Endothelial cell of umbilical vein (primary cell): ENCODE measurements at regions not wholly inside any gene's neighbourhood (a gene's known extent, or its start where the extent isn't known, plus 50 kb on each side); places are given as distances from the start of the nearest gene placed in this dataset.

ENCODE experiments used
- BruUV-seq: library from RNA; stranded (reverse); fragments of 400-500 nt; replicated peaks from 2 replicates; lab custom pipeline; 2021; lab: Mats Ljungman, UMichigan
- CTCF ChIA-PET: fragments of 300-600, 350-600 bp; sonication (Branson Sonifier 250); formaldehyde crosslinking; loops from one replicate; lab custom pipeline; 2021; ENCODE audit warnings: antibody characterized with exemption, inconsistent platforms; lab: Charles Lee
- POLR2A ChIA-PET: fragments of 300-600, 350-600 bp; sonication (Branson Sonifier 250); formaldehyde crosslinking; loops from one replicate; lab custom pipeline; 2021; ENCODE audit warnings: antibody characterized with exemption, inconsistent platforms; lab: Charles Lee
- DNase-seq: peaks from one replicate; pipeline ENCODE4 v3.0.0-alpha.2; 2011; ENCODE audit warnings: low read depth, low spot score
- FAIRE-seq: peaks from 2 replicates; lab custom pipeline; 2011; peaks lifted over from hg19 to GRCh38; lab: Jason Lieb, UNC
- H2AFZ ChIP-seq: 2 replicates; pipeline ENCODE4 v1.6.0; 2012; ENCODE audit warnings: low read depth, low read length, control low read depth, inconsistent platforms
- H3K27ac ChIP-seq: 2 replicates; pipeline ENCODE4 v1.5.1; 2011; ENCODE audit warnings: low read depth, mild to moderate bottlenecking, control low read depth, low read length, moderate library complexity; ENCODE audit not compliant: insufficient read depth
- H3K27me3 ChIP-seq, 2 experiments: 2 replicates each; pipeline versions ENCODE4 v1.6.0 to v1.6.1; 2011; ENCODE audit warnings: low read length in 2 of 2, mixed read lengths in 1 of 2; ENCODE audit not compliant: control insufficient read depth in 2 of 2, insufficient read depth in 2 of 2
- H3K36me3 ChIP-seq, 2 experiments: 2 replicates in 1 of 2; 3 replicates in 1 of 2; pipeline ENCODE4 v1.5.1; 2011; ENCODE audit warnings: low read length in 2 of 2, mild to moderate bottlenecking in 1 of 2, moderate library complexity in 1 of 2; ENCODE audit not compliant: control insufficient read depth in 2 of 2, insufficient read depth in 2 of 2; ENCODE audit errors: extremely low read depth in 1 of 2
- H3K4me1 ChIP-seq: 3 replicates; pipeline ENCODE4 v1.5.1; 2011; ENCODE audit warnings: mild to moderate bottlenecking, low read length; ENCODE audit not compliant: control insufficient read depth, insufficient read depth; ENCODE audit errors: extremely low read depth
- H3K4me2 ChIP-seq: 2 replicates; pipeline ENCODE4 v1.6.1; 2011; ENCODE audit warnings: low read length, control low read depth, mixed read lengths; ENCODE audit not compliant: insufficient read depth
- H3K4me3 ChIP-seq, 3 experiments: fragments of 200-600 bp in 1 of 3; sonication (generic), shearing (Covaris generic) in 1 of 3; replicated peaks in 1 of 3; 2 replicates each; pipeline ENCODE4 v1.5.1; 2011 to 2016; ENCODE audit warnings: control low read depth in 3 of 3, low read length in 3 of 3, mild to moderate bottlenecking in 2 of 3, inconsistent platforms in 1 of 3, low read depth in 1 of 3, moderate library complexity in 1 of 3; ENCODE audit not compliant: insufficient read depth in 1 of 3
- H3K79me2 ChIP-seq: 2 replicates; pipeline ENCODE4 v1.6.0; 2012; ENCODE audit warnings: low read length, inconsistent platforms; ENCODE audit not compliant: control insufficient read depth, insufficient read depth
- H3K9ac ChIP-seq: replicated peaks from 2 replicates; pipeline ENCODE3; 2011; ENCODE audit warnings: low read length, control low read depth; ENCODE audit not compliant: insufficient read depth; ENCODE audit errors: extremely low read depth
- H3K9me1 ChIP-seq: replicated peaks from 3 replicates; pipeline ENCODE4 v1.6.0; 2011; ENCODE audit warnings: mild to moderate bottlenecking, low read length; ENCODE audit not compliant: control insufficient read depth, insufficient read depth; ENCODE audit errors: extremely low read depth
- H3K9me3 ChIP-seq: replicated peaks from 2 replicates; pipeline ENCODE4 v1.5.1; 2012; ENCODE audit warnings: low read length, inconsistent platforms; ENCODE audit not compliant: control insufficient read depth, insufficient read depth
- H4K20me1 ChIP-seq: replicated peaks from 2 replicates; pipeline ENCODE3; 2011; ENCODE audit warnings: mild to moderate bottlenecking, low read length; ENCODE audit not compliant: control insufficient read depth, insufficient read depth; ENCODE audit errors: extremely low read depth
- EZH2 ChIP-seq: IDR thresholded peaks from 2 replicates; pipeline ENCODE4 v1.6.1; 2012; ENCODE audit warnings: borderline replicate concordance, low read depth, mild to moderate bottlenecking, moderate library complexity, low read length, inconsistent platforms; ENCODE audit not compliant: severe bottlenecking
- FOS ChIP-seq: IDR thresholded peaks from 2 replicates; pipeline ENCODE4 v1.6.1; 2011; ENCODE audit warnings: mild to moderate bottlenecking, low read length, moderate library complexity, borderline replicate concordance; ENCODE audit not compliant: insufficient read depth
- GATA2 ChIP-seq: IDR thresholded peaks from 2 replicates; pipeline ENCODE4 v1.7.0; 2011; ENCODE audit warnings: low read depth, mild to moderate bottlenecking, moderate library complexity, mixed read lengths, low read length; ENCODE audit not compliant: insufficient read length, insufficient read depth
- JUN ChIP-seq: IDR thresholded peaks from 2 replicates; pipeline ENCODE4 v1.6.1; 2011; ENCODE audit warnings: borderline replicate concordance, low read depth; ENCODE audit not compliant: insufficient read length, insufficient read depth
- MYC ChIP-seq: IDR thresholded peaks from one replicate; pipeline ENCODE4 v1.6.1; 2011; ENCODE audit warnings: mild to moderate bottlenecking, low read depth, low read length
- POLR2A ChIP-seq: IDR thresholded peaks from 2 replicates; pipeline ENCODE4 v1.6.1; 2012; ENCODE audit warnings: low read depth, mild to moderate bottlenecking, control low read depth, low read length
- POLR2AphosphoS5 ChIP-seq: IDR thresholded peaks from 2 replicates; pipeline ENCODE4 v1.6.1; 2012; ENCODE audit warnings: low read depth, mild to moderate bottlenecking, control low read depth, low read length, moderate library complexity; ENCODE audit not compliant: insufficient read depth
- dilution Hi-C: fragments of 300-500 bp; cut with MboI; formaldehyde crosslinking; loops from one replicate; pipeline ENCODE4 v1.15.0; 2019; ENCODE audit warnings: low sequenced_read_pairs; ENCODE audit not compliant: extremely low pct_ligation_motif_present
- intact Hi-C: fragments of 100-400 bp; cut with micrococcal nuclease; formaldehyde crosslinking; loops from one replicate; pipeline ENCODE4 v1.10.0; 2022
- TF ChIP-seq, protein P1 (sequence below): IDR thresholded peaks from 2 replicates; pipeline ENCODE4 v1.6.1; 2011; ENCODE audit not compliant: insufficient read depth, insufficient read length
- TF ChIP-seq, protein P2 (sequence below), 2 donors: IDR thresholded peaks; 1 replicate in 1 of 2; 2 replicates in 1 of 2; pipeline ENCODE4 v1.5.1; 2011; ENCODE audit warnings: low read length in 2 of 2, mild to moderate bottlenecking in 2 of 2, moderate library complexity in 2 of 2, control low read depth in 1 of 2, inconsistent platforms in 1 of 2, low read depth in 1 of 2; ENCODE audit not compliant: insufficient read depth in 1 of 2; ENCODE audit errors: extremely low read depth in 1 of 2

DNA sequence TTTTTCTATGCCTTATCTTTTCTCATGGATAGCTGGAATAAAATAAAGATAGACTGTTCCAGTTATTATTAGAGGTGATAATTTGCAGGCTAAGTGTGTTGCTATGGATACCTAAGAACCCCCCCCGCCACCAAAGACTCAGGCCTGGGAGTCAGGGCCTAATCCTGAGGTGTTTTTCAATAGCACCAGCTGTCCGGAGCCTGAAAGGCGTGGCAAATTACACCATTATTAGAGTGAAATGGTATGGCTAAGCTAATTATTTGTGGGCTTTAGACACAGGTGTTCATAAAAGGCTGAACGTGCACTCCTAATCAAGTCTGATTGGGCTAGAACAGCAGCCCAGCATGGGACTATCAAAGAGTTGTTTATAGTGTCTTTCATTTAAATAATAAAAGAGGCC lies 293.2 kb upstream of the DCC start:
- CTCF ChIA-PET = no interaction called here
- dilution Hi-C loops = no loop called here
- Histone ChIP-seq H3K9me1 (no peaks in the 10 kb centered on the region), H2AFZ (no peak overlapping the region), H3K27ac (no peak overlapping the region), H3K9ac (no peak overlapping the region), H3K79me2 (no peaks in the 10 kb centered on the region), H3K9me3 (no peaks in the 10 kb centered on the region), H3K4me2 (no peak overlapping the region), H3K4me1 (no peaks in the 10 kb centered on the region), H3K36me3 (no peaks in the 10 kb centered on the region), H3K4me3 (no peak overlapping the region), H3K27me3 (no peaks in the 10 kb centered on the region), H4K20me1 (no peaks in the 10 kb centered on the region)
- TF ChIP-seq, protein P1, sequence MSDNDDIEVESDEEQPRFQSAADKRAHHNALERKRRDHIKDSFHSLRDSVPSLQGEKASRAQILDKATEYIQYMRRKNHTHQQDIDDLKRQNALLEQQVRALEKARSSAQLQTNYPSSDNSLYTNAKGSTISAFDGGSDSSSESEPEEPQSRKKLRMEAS = no peak
- TF ChIP-seq POLR2A (no peak), MYC (no peak), POLR2AphosphoS5 (no peak), EZH2 (no peak), JUN (no peak), FOS (no peak), GATA2 (no peak)
- TF ChIP-seq, protein P2, sequence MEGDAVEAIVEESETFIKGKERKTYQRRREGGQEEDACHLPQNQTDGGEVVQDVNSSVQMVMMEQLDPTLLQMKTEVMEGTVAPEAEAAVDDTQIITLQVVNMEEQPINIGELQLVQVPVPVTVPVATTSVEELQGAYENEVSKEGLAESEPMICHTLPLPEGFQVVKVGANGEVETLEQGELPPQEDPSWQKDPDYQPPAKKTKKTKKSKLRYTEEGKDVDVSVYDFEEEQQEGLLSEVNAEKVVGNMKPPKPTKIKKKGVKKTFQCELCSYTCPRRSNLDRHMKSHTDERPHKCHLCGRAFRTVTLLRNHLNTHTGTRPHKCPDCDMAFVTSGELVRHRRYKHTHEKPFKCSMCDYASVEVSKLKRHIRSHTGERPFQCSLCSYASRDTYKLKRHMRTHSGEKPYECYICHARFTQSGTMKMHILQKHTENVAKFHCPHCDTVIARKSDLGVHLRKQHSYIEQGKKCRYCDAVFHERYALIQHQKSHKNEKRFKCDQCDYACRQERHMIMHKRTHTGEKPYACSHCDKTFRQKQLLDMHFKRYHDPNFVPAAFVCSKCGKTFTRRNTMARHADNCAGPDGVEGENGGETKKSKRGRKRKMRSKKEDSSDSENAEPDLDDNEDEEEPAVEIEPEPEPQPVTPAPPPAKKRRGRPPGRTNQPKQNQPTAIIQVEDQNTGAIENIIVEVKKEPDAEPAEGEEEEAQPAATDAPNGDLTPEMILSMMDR (IDR thresholded peaks at IDR 0.05; ENCODE audit: extremely low read depth in 1 of 2, insufficient read depth in 1 of 2, low read depth in 1 of 2, low read length in 2 of 2) = no peak
- intact Hi-C loops = no loop called here
- DNase-seq (no peak), FAIRE-seq (no peak)
- POLR2A ChIA-PET = no interaction called here
- no TSS peak for BruUV-seq
